NB4 (cell line): ENCODE measurements at regions not wholly inside any gene's neighbourhood (a gene's known extent, or its start where the extent isn't known, plus 50 kb on each side); places are given as distances from the start of the nearest gene placed in this dataset.

Experiments used
- CTCF ChIP-seq: IDR thresholded peaks from one replicate; pipeline ENCODE4 v1.5.1; 2012; ENCODE audit warnings: low read depth, low read length
- MAX ChIP-seq: IDR thresholded peaks from 2 replicates; pipeline ENCODE4 v1.6.1; 2011; ENCODE audit warnings: low read depth, low read length
- POLR2A ChIP-seq: IDR thresholded peaks from 2 replicates; pipeline ENCODE4 v1.6.1; 2011; ENCODE audit warnings: mild to moderate bottlenecking; ENCODE audit not compliant: insufficient read length; ENCODE audit errors: extremely low read depth

DNA sequence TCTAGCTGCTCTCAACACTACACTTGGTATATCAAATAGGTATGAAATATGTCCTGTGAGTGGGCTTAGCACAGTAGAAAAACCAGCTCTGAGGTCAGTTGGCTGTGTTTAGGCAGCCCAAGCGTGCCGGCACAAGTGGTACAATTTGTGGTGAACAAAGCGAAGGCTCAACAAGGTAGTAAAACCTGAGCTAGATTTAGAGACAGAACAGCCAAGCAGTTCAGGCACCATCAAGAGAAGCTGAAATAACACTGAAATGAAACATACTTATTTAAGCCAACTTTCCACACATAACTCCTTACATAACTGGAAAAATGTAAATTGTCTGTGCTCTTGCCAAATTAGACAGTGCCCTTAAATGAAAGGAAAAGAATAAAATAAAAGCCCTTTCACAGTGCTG, 596.8 kb upstream of the FBXO33 start:
- TF ChIP-seq MAX (no peak), CTCF (no peak), POLR2A (no peak)
